GM12892 (cell line): ENCODE measurements at regions not wholly inside any gene's neighbourhood (a gene's known extent, or its start where the extent isn't known, plus 50 kb on each side); places are given as distances from the start of the nearest gene placed in this dataset.

Experiments used
- DNase-seq: peaks from one replicate; pipeline ENCODE4 v3.0.0; 2011; ENCODE audit not compliant: insufficient read length
- FAIRE-seq: peaks from 2 replicates; lab custom pipeline; 2011; peaks lifted over from hg19 to GRCh38; lab: Jason Lieb, UNC
- POLR2A ChIP-seq: IDR thresholded peaks from 2 replicates; pipeline ENCODE4 v1.6.1; 2011; ENCODE audit warnings: low read depth, low read length, control low read depth
- POLR2AphosphoS5 ChIP-seq: IDR thresholded peaks from 2 replicates; pipeline ENCODE4 v1.6.1; 2011; ENCODE audit warnings: low read depth, low read length, control low read depth
- TAF1 ChIP-seq: IDR thresholded peaks from 2 replicates; pipeline ENCODE4 v1.6.1; 2011; ENCODE audit warnings: low read depth, mild to moderate bottlenecking, control low read depth, low read length, borderline replicate concordance

DNA sequence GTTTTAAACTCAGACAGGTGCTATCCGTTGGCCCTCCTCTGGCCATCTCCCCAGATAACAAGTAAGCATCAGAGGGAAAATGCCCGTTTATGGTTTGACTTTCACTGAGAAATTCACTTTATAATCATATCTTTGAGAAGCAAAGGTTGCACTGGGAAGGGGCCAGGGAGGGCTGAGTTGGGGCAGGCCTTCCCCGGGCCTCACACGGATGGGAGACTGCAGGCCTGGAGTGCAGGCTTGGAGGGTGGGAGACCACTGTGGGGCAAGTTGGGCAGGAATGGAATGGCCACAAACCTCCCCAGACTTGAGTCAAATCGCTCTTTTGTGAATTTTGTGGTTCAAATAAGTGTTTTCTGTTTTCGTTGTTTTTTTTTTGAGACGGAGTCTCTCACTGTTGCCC, 451.7 kb downstream of the TSHZ3 start:
- FAIRE-seq = no peak
- DNase-seq = no peak
- TF ChIP-seq POLR2A (no peak), TAF1 (no peak), POLR2AphosphoS5 (no peak)

GRCh38 chr19:30897034-30897433, 452.2 kb downstream of the TSHZ3 start:
- DNase-seq = no peak
- no peak for FAIRE-seq
- no peak for TF ChIP-seq POLR2A
- no peak for TF ChIP-seq POLR2AphosphoS5
- TF ChIP-seq TAF1 = no peak

- no peak for FAIRE-seq
- no peak for DNase-seq
- TF ChIP-seq POLR2A (no peak), POLR2AphosphoS5 (no peak), TAF1 (no peak)
These were observed 452.7 kb downstream of the TSHZ3 start for GRCh38 chr19:30896554-30896953.

- TF ChIP-seq POLR2A (no peak), POLR2AphosphoS5 (no peak), TAF1 (no peak)
- DNase-seq = no peak
- no peak for FAIRE-seq
These were observed 453.3 kb downstream of the TSHZ3 start for GRCh38 chr19:30895946-30896345.

DNA sequence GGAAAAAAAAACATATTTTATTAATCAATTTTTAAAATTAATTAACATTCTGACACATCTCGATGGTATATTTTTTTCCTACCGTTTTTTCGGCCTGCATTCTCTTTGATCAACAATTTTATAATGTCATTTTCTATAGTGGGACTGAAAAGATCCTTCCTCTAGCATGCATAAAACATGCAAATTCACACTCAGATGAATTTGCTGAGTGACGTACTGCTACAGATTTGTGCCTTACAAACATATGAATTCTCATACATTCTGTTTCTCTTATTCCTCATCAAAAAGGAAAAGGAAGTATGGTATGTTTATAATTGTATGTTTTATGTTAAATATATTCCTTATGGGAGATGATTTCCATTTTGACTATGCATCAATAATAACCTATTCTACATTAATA, 458.2 kb downstream of the TSHZ3 start:
- DNase-seq = no peak
- FAIRE-seq = no peak
- TF ChIP-seq POLR2AphosphoS5 (no peak), POLR2A (no peak), TAF1 (no peak)

- TF ChIP-seq POLR2A = no peak
- no peak for TF ChIP-seq POLR2AphosphoS5
- TF ChIP-seq TAF1 = no peak
- FAIRE-seq = no peak
- DNase-seq = no peak
These were observed 459.2 kb downstream of the TSHZ3 start for GRCh38 chr19:30890033-30890432.

- FAIRE-seq (no peak), DNase-seq (no peak)
- TF ChIP-seq TAF1 (no peak), POLR2A (no peak), POLR2AphosphoS5 (no peak)
These were observed 460.3 kb downstream of the TSHZ3 start for GRCh38 chr19:30888937-30889336.

- FAIRE-seq (no peak), DNase-seq (no peak)
- no peak for TF ChIP-seq POLR2A
- no peak for TF ChIP-seq TAF1
- no peak for TF ChIP-seq POLR2AphosphoS5
These were observed 462.2 kb downstream of the TSHZ3 start for GRCh38 chr19:30887042-30887441.

GRCh38 chr19:30886222-30886621, 463.0 kb downstream of the TSHZ3 start:
- DNase-seq (no peak), FAIRE-seq (no peak)
- TF ChIP-seq POLR2AphosphoS5 (no peak), POLR2A (no peak), TAF1 (no peak)

GRCh38 chr19:30884146-30884812, 465.0 kb downstream of the TSHZ3 start:
- DNase-seq = no peak
- FAIRE-seq = no peak
- TF ChIP-seq TAF1 = no peak
- TF ChIP-seq POLR2AphosphoS5 = no peak
- TF ChIP-seq POLR2A = no peak

DNA sequence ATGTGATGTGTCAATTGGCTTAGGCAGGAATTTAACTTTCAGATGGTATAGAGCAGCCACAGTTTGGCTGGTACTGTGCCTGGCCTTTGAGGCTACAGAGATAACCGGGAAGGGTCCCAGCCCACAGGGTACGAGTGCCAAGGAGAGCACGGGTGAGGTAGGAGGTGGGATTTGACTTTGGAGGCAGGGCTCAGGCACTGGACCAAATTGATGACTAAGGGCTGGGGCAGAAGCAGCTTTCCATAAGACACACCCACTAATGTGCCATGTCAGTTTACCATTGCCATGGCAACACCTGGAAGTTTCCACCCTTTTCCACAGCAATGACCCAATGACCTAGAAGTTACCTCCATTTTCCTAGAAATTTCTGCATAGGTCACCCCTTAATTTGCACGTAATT, 466.2 kb downstream of the TSHZ3 start:
- DNase-seq (no peak), FAIRE-seq (no peak)
- no peak for TF ChIP-seq TAF1
- no peak for TF ChIP-seq POLR2AphosphoS5
- no peak for TF ChIP-seq POLR2A

GRCh38 chr19:30882411-30883005, 466.7 kb downstream of the TSHZ3 start:
- no peak for TF ChIP-seq POLR2A
- TF ChIP-seq TAF1 = no peak
- TF ChIP-seq POLR2AphosphoS5 = no peak
- FAIRE-seq = no peak
- no peak for DNase-seq

- no peak for FAIRE-seq
- TF ChIP-seq TAF1 = no peak
- no peak for DNase-seq
These were observed 467.3 kb downstream of the TSHZ3 start for GRCh38 chr19:30881930-30882329.
